ENCODE measurements at regions not wholly inside any gene's neighbourhood (a gene's known extent, or its start where the extent isn't known, plus 50 kb on each side); places are given as distances from the start of the nearest gene placed in this dataset.

GRCh38 chr18:45441110-45441847 is 174.0 kb upstream of the SLC14A2 start:
- no peaks in the 10 kb centered on the region for H3K36me3 ChIP-seq
- DNase-seq, result no peak
- no peaks in the 10 kb centered on the region for H3K9me3 ChIP-seq
- H3K27me3 ChIP-seq, result no peaks in the 10 kb centered on the region
- H3K4me3 ChIP-seq (ENCODE audit: low read depth, low read length), result no peak overlapping the region
- H3K4me1 ChIP-seq, result no peaks in the 10 kb centered on the region
- peak; percentile 16; the same call in 1 of the 2 replicates for TF ChIP-seq CTCF (IDR thresholded peaks at IDR 0.05; ENCODE audit: low read depth, low read length)

GRCh38 chr18:45444040-45444439 is 171.2 kb upstream of the SLC14A2 start:
- no peak for DNase-seq
- Histone ChIP-seq H3K9me3 (no peaks in the 10 kb centered on the region), H3K36me3 (no peaks in the 10 kb centered on the region), H3K4me3 (ENCODE audit: low read depth, low read length) (no peak overlapping the region), H3K4me1 (no peaks in the 10 kb centered on the region), H3K27me3 (no peaks in the 10 kb centered on the region)
- no peak for TF ChIP-seq CTCF (IDR thresholded peaks at IDR 0.05; ENCODE audit: low read depth, low read length)

- DNase-seq, result no peak
- H3K27me3 ChIP-seq, result no peaks in the 10 kb centered on the region
- no peak overlapping the region for H3K4me3 ChIP-seq (ENCODE audit: low read depth, low read length)
- TF ChIP-seq CTCF (IDR thresholded peaks at IDR 0.05; ENCODE audit: low read depth, low read length), result no peak
- no peaks in the 10 kb centered on the region for H3K4me1 ChIP-seq
- H3K9me3 ChIP-seq, result no peaks in the 10 kb centered on the region
- no peaks in the 10 kb centered on the region for H3K36me3 ChIP-seq
Measured at GRCh38 chr18:45447355-45448265, 167.7 kb upstream of the SLC14A2 start.

GRCh38 chr18:45448871-45449270 is 166.4 kb upstream of the SLC14A2 start:
- no peaks in the 10 kb centered on the region for H3K27me3 ChIP-seq
- H3K36me3 ChIP-seq, result no peaks in the 10 kb centered on the region
- no peak for TF ChIP-seq CTCF (IDR thresholded peaks at IDR 0.05; ENCODE audit: low read depth, low read length)
- no peaks in the 10 kb centered on the region for H3K4me1 ChIP-seq
- no peaks in the 10 kb centered on the region for H3K9me3 ChIP-seq
- no peak overlapping the region for H3K4me3 ChIP-seq (ENCODE audit: low read depth, low read length)
- no peak for DNase-seq

- H3K4me1 ChIP-seq, result no peaks in the 10 kb centered on the region
- H3K4me3 ChIP-seq (ENCODE audit: low read depth, low read length), result no peak overlapping the region
- H3K9me3 ChIP-seq, result no peaks in the 10 kb centered on the region
- TF ChIP-seq CTCF (IDR thresholded peaks at IDR 0.05; ENCODE audit: low read depth, low read length), result no peak
- peak; percentile 36 for DNase-seq
- no peaks in the 10 kb centered on the region for H3K36me3 ChIP-seq
- no peaks in the 10 kb centered on the region for H3K27me3 ChIP-seq
Measured at GRCh38 chr18:45449418-45450227, 165.7 kb upstream of the SLC14A2 start.

Data from BE2C (cell line).